K562 (cell line): ENCODE measurements at regions not wholly inside any gene's neighbourhood (a gene's known extent, or its start where the extent isn't known, plus 50 kb on each side); places are given as distances from the start of the nearest gene placed in this dataset.

Experiments used
- ATAC-seq: fragments of 200-7000 bp; cut with Tn5 transposase; 3 replicates; pipeline ENCODE4 v1.9.1; 2020; ENCODE audit warnings: moderate library complexity
- BruUV-seq: library from RNA; stranded (reverse); fragments of 400-500 nt; replicated peaks from 2 replicates; lab custom pipeline; 2021; lab: Mats Ljungman, UMichigan
- CTCF ChIA-PET: fragments of 300-600 bp; formaldehyde crosslinking; extraction: SDS; loops from one replicate; lab custom pipeline; 2021; ENCODE audit warnings: low intra/inter-chr PET ratio; lab: Yijun Ruan, JAX
- POLR2A ChIA-PET: fragments of 300-600, 350-650 bp; sonication (Branson Sonifier 250); formaldehyde crosslinking; extraction: SDS; loops from one replicate; lab custom pipeline; 2021; ENCODE audit warnings: antibody characterized with exemption, inconsistent platforms; lab: Yijun Ruan, JAX
- DNase-seq, 4 experiments: peaks; one replicate each; pipeline versions ENCODE4 v3.0.0 to v3.0.0-alpha.2; 2011 to 2018; ENCODE audit warnings: low spot score in 3 of 4, mixed read lengths in 3 of 4; ENCODE audit errors: extremely low read depth in 1 of 4
- FAIRE-seq: peaks from 2 replicates; lab custom pipeline; 2011; peaks lifted over from hg19 to GRCh38; lab: Jason Lieb, UNC
- H2AFZ ChIP-seq: 2 replicates; pipeline ENCODE4 v1.6.0; 2011; ENCODE audit warnings: low read depth, low read length, control low read depth, inconsistent platforms
- H3K27ac ChIP-seq: fragments of 200-600 bp; 3 replicates; pipeline ENCODE4 v1.8.0; 2011; ENCODE audit warnings: low read depth, mild to moderate bottlenecking, control low read depth, inconsistent platforms, low read length, moderate library complexity, mixed read lengths; ENCODE audit errors: extremely low read depth
- H3K27me3 ChIP-seq, 2 experiments: fragments of 300-600 bp in 1 of 2; 2 replicates in 1 of 2; 3 replicates in 1 of 2; pipeline versions ENCODE4 v1.6.0 to v1.8.0; 2011; ENCODE audit warnings: inconsistent platforms in 2 of 2, low read length in 2 of 2, mild to moderate bottlenecking in 1 of 2, mixed read lengths in 1 of 2, moderate library complexity in 1 of 2; ENCODE audit not compliant: control insufficient read depth in 2 of 2, insufficient read depth in 2 of 2
- H3K36me3 ChIP-seq: fragments of 300-600 bp; 3 replicates; pipeline ENCODE4 v1.8.0; 2011; ENCODE audit warnings: mild to moderate bottlenecking, low read length, inconsistent platforms; ENCODE audit not compliant: control insufficient read depth, insufficient read depth
- H3K4me1 ChIP-seq, 2 experiments: fragments of 200-600 bp in 1 of 2; replicated peaks in 1 of 2; 2 replicates in 1 of 2; 3 replicates in 1 of 2; pipeline versions ENCODE4 v1.5.1 to v1.8.0; 2011; ENCODE audit warnings: inconsistent platforms in 2 of 2, low read length in 2 of 2, mild to moderate bottlenecking in 1 of 2, mixed read lengths in 1 of 2, moderate library complexity in 1 of 2; ENCODE audit not compliant: control insufficient read depth in 2 of 2, insufficient read depth in 2 of 2
- H3K4me2 ChIP-seq: 2 replicates; pipeline ENCODE4 v1.6.1; 2011; ENCODE audit warnings: low read length, control low read depth, inconsistent platforms, mixed read lengths; ENCODE audit not compliant: insufficient read depth
- H3K4me3 ChIP-seq: fragments of 200-600 bp; sonication (generic), shearing (Covaris generic); 2 replicates; pipeline ENCODE4 v1.5.1; 2016; ENCODE audit warnings: control low read depth, inconsistent platforms
- H3K79me2 ChIP-seq: fragments of 200-600 bp; 3 replicates; pipeline ENCODE4 v1.8.0; 2011; ENCODE audit warnings: low read length, inconsistent platforms; ENCODE audit not compliant: control insufficient read depth, insufficient read depth
- H3K9ac ChIP-seq, 2 experiments: 2 replicates each; pipeline versions ENCODE4 v1.6.0 to v1.6.1; 2011; ENCODE audit warnings: low read depth in 2 of 2, low read length in 2 of 2, control low read depth in 1 of 2, inconsistent platforms in 1 of 2, mild to moderate bottlenecking in 1 of 2, mixed read lengths in 1 of 2; ENCODE audit not compliant: insufficient read depth in 1 of 2
- H3K9me1 ChIP-seq: one replicate; pipeline ENCODE4 v1.6.0; 2011; ENCODE audit warnings: inconsistent platforms, mild to moderate bottlenecking, low read length, moderate library complexity; ENCODE audit not compliant: control insufficient read depth, insufficient read depth
- H3K9me3 ChIP-seq: replicated peaks from 2 replicates; pipeline ENCODE4 v1.5.1; 2011; ENCODE audit warnings: low read depth, low read length, inconsistent platforms; ENCODE audit not compliant: control insufficient read depth, insufficient read depth
- H4K20me1 ChIP-seq: replicated peaks from 2 replicates; pipeline ENCODE4 v1.6.1; 2011; ENCODE audit warnings: low read length, inconsistent platforms, mixed read lengths; ENCODE audit not compliant: control insufficient read depth, insufficient read depth
- CC2D1A ChIP-seq: fragments of 450-650 bp; IDR thresholded peaks from 2 replicates; pipeline ENCODE4 v1.6.1; 2017; ENCODE audit warnings: mild to moderate bottlenecking
- FOXA3 ChIP-seq, 2 experiments: fragments of 450-650 bp in 1 of 2; sonication (generic) in 1 of 2; formaldehyde crosslinking; IDR thresholded peaks in 1 of 2; conservative IDR thresholded peaks in 1 of 2; 2 replicates each; pipeline versions ENCODE4 v1.4.0 to v1.8.0; 2020 to 2022; ENCODE audit warnings: mild to moderate bottlenecking in 2 of 2, missing genetic modification reagents in 1 of 2
- GTF2E2 ChIP-seq: fragments of 200-800 bp; sonication (Bioruptor generic); IDR thresholded peaks from 2 replicates; pipeline ENCODE4 v1.6.1; 2016; ENCODE audit warnings: missing genetic modification characterization, missing compliant biosample characterization
- KAT8 ChIP-seq: fragments of 450-650 bp; IDR thresholded peaks from 2 replicates; pipeline ENCODE4 v1.6.1; 2016; ENCODE audit warnings: low read depth, mild to moderate bottlenecking
- LCOR ChIP-seq: sonication (generic); formaldehyde crosslinking; IDR thresholded peaks from 2 replicates; pipeline ENCODE4 v1.8.0; 2022; ENCODE audit warnings: mild to moderate bottlenecking, missing genetic modification reagents
- PHF8 ChIP-seq: fragments of 200-600 bp; sonication (generic); IDR thresholded peaks from 2 replicates; pipeline ENCODE4 v1.6.1; 2012; ENCODE audit warnings: mixed run types, mild to moderate bottlenecking, inconsistent platforms, low read length, moderate library complexity, borderline replicate concordance
- PRPF4 ChIP-seq: fragments of 200-400 bp; formaldehyde crosslinking; IDR thresholded peaks from one replicate; pipeline ENCODE4 v1.6.1; 2017; ENCODE audit warnings: low read length, low read depth, mild to moderate bottlenecking; ENCODE audit not compliant: insufficient read depth, poor library complexity, severe bottlenecking
- RBM34 ChIP-seq: fragments of 200-400 bp; formaldehyde crosslinking; IDR thresholded peaks from 2 replicates; pipeline ENCODE4 v1.6.1; 2018; ENCODE audit warnings: low read length, borderline replicate concordance; ENCODE audit not compliant: insufficient read depth
- ZNF280A ChIP-seq: fragments of 450-650 bp; IDR thresholded peaks from 2 replicates; pipeline ENCODE4 v1.6.1; 2018; ENCODE audit warnings: mild to moderate bottlenecking, low read depth; ENCODE audit not compliant: partially characterized antibody
- WGBS: fragments of 100-300 bp; shearing (Covaris generic); methylation state at CpG from one replicate; pipeline ENCODE4 v1.1.6; 2016; ENCODE audit warnings: low coverage, mixed read lengths; ENCODE audit not compliant: insufficient coverage; ENCODE audit errors: missing lambda C conversion rate; 5-methylcytosine and 5-hydroxymethylcytosine counted together
- in situ Hi-C: fragments of 300-500 bp; cut with MboI; formaldehyde crosslinking; loops from 4 replicates; pipeline ENCODE4 v1.15.0; 2018; ENCODE audit warnings: inconsistent platforms, mixed read lengths
- intact Hi-C: fragments of 100-400 bp; cut with micrococcal nuclease; formaldehyde crosslinking; loops from 2 replicates; pipeline ENCODE4 v1.14.2; 2022
- TF ChIP-seq, protein P1 (sequence below): sonication (generic); formaldehyde crosslinking; IDR thresholded peaks from 2 replicates; pipeline ENCODE4 v1.8.0; 2022; ENCODE audit warnings: mild to moderate bottlenecking, missing genetic modification reagents, borderline replicate concordance
- TF ChIP-seq, protein P2 (sequence below): sonication (generic); formaldehyde crosslinking; IDR thresholded peaks from 2 replicates; pipeline ENCODE4 v1.8.1; 2023; ENCODE audit warnings: mild to moderate bottlenecking, missing genetic modification reagents, moderate library complexity

DNA sequence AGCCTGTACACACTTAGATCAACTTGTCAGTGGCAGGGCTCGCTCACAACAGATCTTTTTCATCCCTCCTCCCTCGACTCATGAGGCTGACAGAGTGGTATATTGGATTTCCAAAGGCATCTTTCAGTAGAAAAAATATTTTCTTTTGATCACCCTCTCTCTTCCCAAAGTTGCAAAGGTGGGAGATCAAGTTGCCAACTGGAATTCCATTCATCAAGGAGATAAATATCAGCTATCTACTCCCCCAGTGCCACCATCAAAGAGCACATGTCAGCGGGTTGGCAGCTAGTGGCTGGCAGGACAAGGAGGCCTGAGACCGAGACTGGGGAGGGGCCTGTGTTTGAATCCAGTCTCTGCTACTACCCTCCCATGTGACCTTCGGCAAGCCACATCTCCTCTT, 539.7 kb upstream of the CDH11 start:
- Histone ChIP-seq H2AFZ (no peak overlapping the region), H3K79me2 (no peaks in the 10 kb centered on the region), H3K4me2 (no peak overlapping the region), H3K4me1 (no peaks in the 10 kb centered on the region; a peak in 1 of 5 replicates), H3K9me1 (no peaks in the 10 kb centered on the region), H3K36me3 (no peaks in the 10 kb centered on the region), H3K9me3 (no peaks in the 10 kb centered on the region), H3K27me3 (no peaks in the 10 kb centered on the region; a peak in 1 of 5 replicates), H3K4me3 (no peak overlapping the region), H3K27ac (no peak overlapping the region), H4K20me1 (no peaks in the 10 kb centered on the region), H3K9ac (no peak overlapping the region)
- ChIA-PET CTCF (no interaction called here), POLR2A (no interaction called here)
- BruUV-seq, result no TSS peak
- TF ChIP-seq ZNF280A, result no peak
- DNase-seq, result no peak
- WGBS, result 3% methylated on average over 5 of the region's 5 CpGs
- in situ Hi-C loops (no loop called here), intact Hi-C loops (no loop called here)
- no peak for FAIRE-seq
- no peak for ATAC-seq

GRCh38 chr16:65660390-65660789, 538.5 kb upstream of the CDH11 start:
- H2AFZ ChIP-seq, result no peak overlapping the region
- no peak for TF ChIP-seq RBM34
- TF ChIP-seq GTF2E2 (tag), result no peak
- no peak for TF ChIP-seq LCOR (CRISPR knock-in tag)
- no peak for TF ChIP-seq CC2D1A
- TF ChIP-seq PHF8, result no peak
- TF ChIP-seq KAT8, result no peak
- TF ChIP-seq, protein P1, sequence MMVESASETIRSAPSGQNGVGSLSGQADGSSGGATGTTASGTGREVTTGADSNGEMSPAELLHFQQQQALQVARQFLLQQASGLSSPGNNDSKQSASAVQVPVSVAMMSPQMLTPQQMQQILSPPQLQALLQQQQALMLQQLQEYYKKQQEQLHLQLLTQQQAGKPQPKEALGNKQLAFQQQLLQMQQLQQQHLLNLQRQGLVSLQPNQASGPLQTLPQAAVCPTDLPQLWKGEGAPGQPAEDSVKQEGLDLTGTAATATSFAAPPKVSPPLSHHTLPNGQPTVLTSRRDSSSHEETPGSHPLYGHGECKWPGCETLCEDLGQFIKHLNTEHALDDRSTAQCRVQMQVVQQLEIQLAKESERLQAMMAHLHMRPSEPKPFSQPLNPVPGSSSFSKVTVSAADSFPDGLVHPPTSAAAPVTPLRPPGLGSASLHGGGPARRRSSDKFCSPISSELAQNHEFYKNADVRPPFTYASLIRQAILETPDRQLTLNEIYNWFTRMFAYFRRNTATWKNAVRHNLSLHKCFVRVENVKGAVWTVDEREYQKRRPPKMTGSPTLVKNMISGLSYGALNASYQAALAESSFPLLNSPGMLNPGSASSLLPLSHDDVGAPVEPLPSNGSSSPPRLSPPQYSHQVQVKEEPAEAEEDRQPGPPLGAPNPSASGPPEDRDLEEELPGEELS (CRISPR knock-in tag), result no peak
- TF ChIP-seq FOXA3 (CRISPR knock-in tag; conservative IDR thresholded peaks at IDR 0.05 in 1 of 2, IDR thresholded peaks at IDR 0.05 in 1 of 2), result no peak
- TF ChIP-seq PRPF4, result no peak
- TF ChIP-seq, protein P2, sequence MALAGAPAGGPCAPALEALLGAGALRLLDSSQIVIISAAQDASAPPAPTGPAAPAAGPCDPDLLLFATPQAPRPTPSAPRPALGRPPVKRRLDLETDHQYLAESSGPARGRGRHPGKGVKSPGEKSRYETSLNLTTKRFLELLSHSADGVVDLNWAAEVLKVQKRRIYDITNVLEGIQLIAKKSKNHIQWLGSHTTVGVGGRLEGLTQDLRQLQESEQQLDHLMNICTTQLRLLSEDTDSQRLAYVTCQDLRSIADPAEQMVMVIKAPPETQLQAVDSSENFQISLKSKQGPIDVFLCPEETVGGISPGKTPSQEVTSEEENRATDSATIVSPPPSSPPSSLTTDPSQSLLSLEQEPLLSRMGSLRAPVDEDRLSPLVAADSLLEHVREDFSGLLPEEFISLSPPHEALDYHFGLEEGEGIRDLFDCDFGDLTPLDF (CRISPR knock-in tag), result no peak

More at GRCh38 chr16:65660390-65660789, 538.5 kb upstream of the CDH11 start:
- Histone ChIP-seq H3K4me3 (no peak overlapping the region), H3K9me1 (no peaks in the 10 kb centered on the region), H3K79me2 (no peaks in the 10 kb centered on the region), H3K4me2 (no peak overlapping the region), H3K27me3 (peaks cover 0 to 7% of the 10 kb centered on the region in 2 experiments; a peak in 2 of 5 replicates), H3K9ac (no peak overlapping the region), H3K27ac (no peak overlapping the region), H3K9me3 (no peaks in the 10 kb centered on the region), H4K20me1 (no peaks in the 10 kb centered on the region), H3K36me3 (no peaks in the 10 kb centered on the region), H3K4me1 (no peaks in the 10 kb centered on the region; a peak in 1 of 5 replicates)
- 3% methylated on average over 5 of the region's 5 CpGs for WGBS
- BruUV-seq, result no TSS peak
- ChIA-PET POLR2A (no interaction called here), CTCF (no interaction called here)
- in situ Hi-C loops, result no loop called here
- intact Hi-C loops, result no loop called here
- ATAC-seq, result no peak
- FAIRE-seq, result no peak
- DNase-seq, result no peak
